IPS DF 4.7 (cell line): ENCODE measurements at regions not wholly inside any gene's neighbourhood (a gene's known extent, or its start where the extent isn't known, plus 50 kb on each side); places are given as distances from the start of the nearest gene placed in this dataset.

Source experiments
- DNase-seq: peaks from one replicate; pipeline ENCODE4 v3.0.0-alpha.2; 2013; ENCODE audit warnings: low spot score; ENCODE audit errors: extremely low read depth

- no peak for DNase-seq
Measured at GRCh38 chr20:52864916-52865605, 107.1 kb upstream of the TSHZ2 start.

- no peak for DNase-seq
Measured at GRCh38 chr20:52859156-52859876, 112.8 kb upstream of the TSHZ2 start.

- DNase-seq = no peak
Measured at GRCh38 chr20:52852714-52853113, 119.4 kb upstream of the TSHZ2 start.

- no peak for DNase-seq
Measured at GRCh38 chr20:52847731-52848359, 124.3 kb upstream of the TSHZ2 start.

DNA sequence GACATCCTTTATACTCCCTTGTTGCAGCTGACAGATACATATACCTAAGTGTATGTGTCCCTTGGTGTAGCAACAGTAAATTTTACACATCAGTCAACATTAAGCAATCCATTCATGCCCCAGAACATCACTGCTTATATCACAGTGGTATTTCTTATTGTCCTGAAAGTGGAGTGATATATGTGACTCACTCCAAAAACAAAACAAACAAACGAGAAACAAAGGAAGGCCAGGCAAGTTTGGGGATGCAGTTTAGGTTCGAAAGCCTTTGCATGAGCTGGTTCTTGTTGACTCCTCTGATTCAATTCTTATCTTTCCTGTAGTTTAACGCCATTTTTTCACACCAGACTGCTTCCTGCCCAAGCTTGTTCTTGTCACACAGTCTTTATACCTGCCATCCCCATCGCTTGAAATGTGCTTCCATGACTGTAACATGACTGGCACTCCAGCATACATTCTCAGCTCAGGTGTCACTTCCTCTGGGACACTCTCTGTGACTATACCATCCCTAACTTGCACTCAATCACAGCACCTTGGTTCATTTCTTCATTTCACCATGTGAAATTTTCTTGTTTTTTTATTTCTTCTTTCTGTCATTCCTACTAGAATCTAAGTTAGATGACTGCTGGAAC lies 125.0 kb upstream of the TSHZ2 start:
- DNase-seq = no peak

- DNase-seq = no peak
Measured at GRCh38 chr20:52845044-52845443, 127.1 kb upstream of the TSHZ2 start.

GRCh38 chr20:52843425-52843824 lies 128.7 kb upstream of the TSHZ2 start:
- no peak for DNase-seq

DNA sequence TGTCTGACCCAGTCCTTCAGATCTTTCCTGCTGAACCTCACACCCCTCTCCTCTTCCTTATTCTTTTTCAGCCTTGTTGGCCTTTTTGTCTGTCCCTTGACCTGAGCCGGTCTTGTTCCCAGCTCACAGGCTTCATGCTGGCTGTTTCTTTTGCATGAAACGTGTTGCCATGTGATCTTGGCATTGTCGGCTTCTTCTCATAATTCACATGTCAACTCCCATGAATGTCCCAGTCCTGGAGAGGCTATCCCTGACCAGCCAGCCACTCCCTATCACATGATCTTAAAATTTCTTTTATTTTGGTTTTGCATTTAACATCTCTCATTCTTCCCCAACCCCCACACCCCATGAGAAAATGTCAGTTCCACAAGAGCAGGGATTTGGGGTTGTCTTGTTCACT lies 131.2 kb upstream of the TSHZ2 start:
- DNase-seq = no peak

- DNase-seq = no peak
Measured at GRCh38 chr20:52840041-52840440, 132.1 kb upstream of the TSHZ2 start.

- DNase-seq = no peak
Measured at GRCh38 chr20:52838510-52839241, 133.5 kb upstream of the TSHZ2 start.

DNA sequence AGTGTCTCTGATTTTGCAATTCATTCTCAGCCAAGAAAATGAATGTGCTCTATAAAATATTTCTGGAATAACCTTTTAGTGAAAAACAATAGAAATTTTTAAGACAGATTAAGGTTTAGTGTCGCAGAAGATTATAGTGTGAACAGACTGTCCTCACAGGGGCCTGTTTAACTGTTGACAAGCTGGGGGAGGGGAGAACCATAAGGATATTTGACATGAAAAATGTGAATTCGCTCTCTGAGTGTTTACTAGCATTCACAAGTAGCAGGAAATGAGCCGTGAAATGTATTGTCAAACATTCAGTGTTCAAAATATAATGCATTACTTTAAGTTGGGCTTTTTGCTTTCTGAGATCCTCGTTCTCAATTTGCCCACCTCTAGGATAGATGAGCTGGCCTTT lies 134.8 kb upstream of the TSHZ2 start:
- no peak for DNase-seq

DNA sequence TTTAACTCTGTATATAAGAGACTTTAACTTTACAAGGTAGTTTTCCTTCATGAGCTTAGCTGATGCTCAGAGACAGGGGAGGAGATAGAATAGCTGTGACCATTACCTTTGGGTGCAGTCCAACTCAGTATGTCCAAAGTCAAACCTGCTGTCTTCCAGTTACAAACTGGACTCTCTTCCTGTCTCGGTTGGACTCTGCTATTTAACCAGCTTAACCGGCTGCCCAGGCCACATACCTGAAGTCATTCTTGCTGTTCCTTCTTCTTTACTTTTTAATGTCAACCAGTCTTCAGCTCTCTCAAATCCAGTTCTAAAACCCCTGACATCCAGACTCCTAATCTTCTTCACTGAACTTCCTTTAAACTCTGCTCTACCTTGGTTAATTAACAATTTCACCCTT lies 138.3 kb upstream of the TSHZ2 start:
- DNase-seq = no peak

DNA sequence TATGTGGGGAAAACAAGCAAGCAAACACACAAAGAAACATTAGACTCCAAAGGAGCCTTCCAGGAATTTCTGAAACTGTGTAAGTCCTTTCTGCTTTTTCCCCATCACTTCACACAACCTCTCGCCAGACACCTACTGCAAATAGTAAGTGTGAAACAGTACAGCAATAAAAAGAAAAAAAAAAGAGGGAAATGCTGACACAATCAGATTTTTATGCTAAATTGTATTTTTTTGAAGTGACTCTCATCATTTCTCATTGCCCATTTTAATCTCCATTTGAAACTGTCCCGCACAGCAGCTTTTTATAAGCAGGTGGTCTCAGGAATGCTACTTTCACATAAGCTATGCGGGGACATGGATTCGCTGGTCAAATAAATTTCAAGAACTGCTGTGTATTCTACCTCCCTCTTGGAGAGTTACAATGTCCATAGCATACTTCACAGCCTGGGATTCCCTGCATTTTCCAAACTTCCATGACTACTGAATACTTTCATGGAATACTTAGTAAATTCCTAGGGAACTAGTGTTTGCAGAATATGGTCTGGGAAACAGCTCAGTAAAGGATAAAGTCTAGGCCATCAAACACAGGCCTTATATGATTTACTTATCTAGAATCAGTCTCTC lies 139.9 kb upstream of the TSHZ2 start:
- no peak for DNase-seq

DNA sequence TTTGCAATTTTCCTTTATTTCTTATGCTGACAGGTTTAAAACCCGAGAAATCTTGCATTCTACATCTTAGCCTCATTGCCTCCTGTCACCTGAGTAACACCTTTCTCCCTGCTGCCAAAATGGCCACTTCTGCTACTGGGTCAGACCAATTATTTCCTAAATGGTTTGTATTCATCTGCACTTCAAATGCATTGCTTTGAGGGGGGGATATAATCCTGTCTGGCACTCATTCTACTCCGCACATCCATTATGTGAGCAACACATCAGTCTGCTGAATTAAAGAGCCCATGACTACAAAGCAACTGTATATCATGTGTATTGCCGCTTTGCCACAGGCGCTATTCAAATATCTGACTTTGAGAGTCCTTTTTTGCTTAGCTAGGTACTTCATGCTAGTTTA lies 141.6 kb upstream of the TSHZ2 start:
- no peak for DNase-seq

GRCh38 chr20:52829111-52829510 lies 143.0 kb upstream of the TSHZ2 start:
- no peak for DNase-seq

DNA sequence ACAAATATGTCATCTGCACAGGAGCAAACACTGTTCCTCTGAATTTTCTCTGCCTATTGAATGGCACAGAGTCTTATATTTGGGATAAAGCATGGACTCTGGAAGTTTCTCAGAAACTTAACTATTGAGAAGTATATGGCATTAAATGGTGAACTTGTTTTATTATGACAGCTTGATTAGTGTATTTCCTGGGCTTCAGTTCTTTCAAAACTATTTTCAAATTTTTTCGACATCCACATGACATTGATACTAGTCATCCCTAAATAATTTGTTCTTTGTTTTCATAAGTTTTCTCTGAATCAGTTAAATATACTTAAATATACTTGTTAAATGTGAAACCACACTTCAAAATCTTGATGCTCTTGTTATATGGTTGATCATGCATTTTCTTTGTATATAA lies 144.0 kb upstream of the TSHZ2 start:
- no peak for DNase-seq

DNA sequence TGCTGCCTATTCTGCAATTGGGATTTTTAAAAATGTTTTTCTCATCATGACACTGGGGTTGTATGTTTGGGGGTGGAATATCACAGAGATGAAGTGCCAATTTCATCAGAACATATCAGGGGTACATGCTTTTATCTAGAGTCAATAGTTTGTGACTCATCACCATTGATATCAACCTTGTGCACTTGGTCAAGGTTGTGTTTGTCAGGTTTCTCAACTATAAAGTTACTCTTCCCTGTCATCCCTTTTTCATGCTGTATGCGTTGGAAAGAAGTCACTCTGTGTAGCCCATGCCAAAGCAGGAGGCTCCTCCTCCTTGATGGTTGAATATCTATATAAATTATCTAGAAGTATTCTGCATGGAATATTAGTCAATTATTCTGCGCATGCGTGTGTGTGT lies 145.4 kb upstream of the TSHZ2 start:
- no peak for DNase-seq

GRCh38 chr20:52826321-52826720 lies 145.8 kb upstream of the TSHZ2 start:
- no peak for DNase-seq

- DNase-seq = no peak
Measured at GRCh38 chr20:52824494-52825216, 147.5 kb upstream of the TSHZ2 start.

GRCh38 chr20:52823303-52823702 lies 148.9 kb upstream of the TSHZ2 start:
- no peak for DNase-seq
